Keratinocyte (primary cell): ENCODE measurements at regions not wholly inside any gene's neighbourhood (a gene's known extent, or its start where the extent isn't known, plus 50 kb on each side); places are given as distances from the start of the nearest gene placed in this dataset.

ENCODE experiments used
- CTCF ChIP-seq, 3 experiments: IDR thresholded peaks in 1 of 3; conservative IDR thresholded peaks in 1 of 3; optimal IDR thresholded peaks in 1 of 3; 2 replicates in 2 of 3; 3 replicates in 1 of 3; pipeline versions ENCODE3 to v1.5.1; 2011; ENCODE audit warnings: low read length in 3 of 3, mild to moderate bottlenecking in 3 of 3, moderate library complexity in 2 of 3, control low read depth in 1 of 3, inconsistent platforms in 1 of 3; ENCODE audit not compliant: insufficient read depth in 2 of 3; ENCODE audit errors: extremely low read depth in 1 of 3
- EZH2 ChIP-seq: IDR thresholded peaks from one replicate; pipeline ENCODE4 v1.6.1; 2012; ENCODE audit warnings: inconsistent platforms, mild to moderate bottlenecking, low read length, moderate library complexity

GRCh38 chr14:43877351-43877960 is 629.6 kb downstream of the FSCB start:
- no peak for TF ChIP-seq CTCF (optimal IDR thresholded peaks at IDR 0.05 in 1 of 3, IDR thresholded peaks at IDR 0.05 in 1 of 3, conservative IDR thresholded peaks at IDR 0.05 in 1 of 3; ENCODE audit: extremely low read depth in 1 of 3, insufficient read depth in 2 of 3, low read length in 3 of 3)
- no peak for TF ChIP-seq EZH2
